ENCODE measurements at regions not wholly inside any gene's neighbourhood (a gene's known extent, or its start where the extent isn't known, plus 50 kb on each side); places are given as distances from the start of the nearest gene placed in this dataset.
"Not testable (repeated sequence)": the region's sequence is repeated elsewhere in the genome, so short reads cannot be mapped to it uniquely, and the experiment has no call there.

GRCh38 chr2:163909411-163910080, 173.7 kb upstream of the FIGN start:
- intact Hi-C loops (cut with DNase I): no loop called here
- peak; percentile 64 for DNase-seq (ENCODE audit: low spot score)

- DNase-seq (ENCODE audit: low spot score): no peak
- intact Hi-C loops (cut with DNase I): no loop called here
Observed at GRCh38 chr2:163906410-163906809, 170.6 kb upstream of the FIGN start.

- intact Hi-C loops (cut with DNase I): no loop called here
- DNase-seq (ENCODE audit: low spot score): no peak
Observed at GRCh38 chr2:163897799-163898198, 162.0 kb upstream of the FIGN start.

GRCh38 chr2:163893444-163893843, 157.6 kb upstream of the FIGN start:
- DNase-seq (ENCODE audit: low spot score); intact Hi-C loops (cut with DNase I): not testable (repeated sequence)

- intact Hi-C loops (cut with DNase I): no loop called here
Observed at GRCh38 chr2:163888591-163888990, 152.8 kb upstream of the FIGN start.

GRCh38 chr2:163887182-163887581, 151.4 kb upstream of the FIGN start:
- intact Hi-C loops (cut with DNase I): no loop called here
- no peak for DNase-seq (ENCODE audit: low spot score)

More at GRCh38 chr2:163888591-163888990, 152.8 kb upstream of the FIGN start:
- DNase-seq (ENCODE audit: low spot score): no peak

GRCh38 chr2:163884416-163884815, 148.6 kb upstream of the FIGN start:
- DNase-seq (ENCODE audit: low spot score): no peak
- intact Hi-C loops (cut with DNase I): no loop called here

GRCh38 chr2:163878718-163879117, 142.9 kb upstream of the FIGN start:
- intact Hi-C loops (cut with DNase I): no loop called here
- DNase-seq (ENCODE audit: low spot score): no peak

- intact Hi-C loops (cut with DNase I): no loop called here
- DNase-seq (ENCODE audit: low spot score): no peak
Observed at GRCh38 chr2:163877316-163877715, 141.5 kb upstream of the FIGN start.

- intact Hi-C loops (cut with DNase I): no loop called here
- no peak for DNase-seq (ENCODE audit: low spot score)
Observed at GRCh38 chr2:163863073-163863472, 127.3 kb upstream of the FIGN start.

- intact Hi-C loops (cut with DNase I): no loop called here
- no peak for DNase-seq (ENCODE audit: low spot score)
Observed at GRCh38 chr2:163859951-163860350, 124.1 kb upstream of the FIGN start.

GRCh38 chr2:163856941-163857340, 121.1 kb upstream of the FIGN start:
- DNase-seq (ENCODE audit: low spot score): no peak
- intact Hi-C loops (cut with DNase I): no loop called here

GRCh38 chr2:163852616-163853015, 116.8 kb upstream of the FIGN start:
- no peak for DNase-seq (ENCODE audit: low spot score)
- intact Hi-C loops (cut with DNase I): no loop called here

- no peak for DNase-seq (ENCODE audit: low spot score)
- intact Hi-C loops (cut with DNase I): no loop called here
Observed at GRCh38 chr2:163849756-163850435, 114.1 kb upstream of the FIGN start.

GRCh38 chr2:163838890-163839289, 103.1 kb upstream of the FIGN start:
- DNase-seq (ENCODE audit: low spot score): no peak
- intact Hi-C loops (cut with DNase I): no loop called here

GRCh38 chr2:163836167-163836566, 100.4 kb upstream of the FIGN start:
- DNase-seq (ENCODE audit: low spot score): no peak
- intact Hi-C loops (cut with DNase I): no loop called here

GRCh38 chr2:163834841-163835240, 99.0 kb upstream of the FIGN start:
- intact Hi-C loops (cut with DNase I): no loop called here

GRCh38 chr2:163834221-163834620, 98.4 kb upstream of the FIGN start:
- intact Hi-C loops (cut with DNase I): no loop called here
- DNase-seq (ENCODE audit: low spot score): no peak

More at GRCh38 chr2:163834841-163835240, 99.0 kb upstream of the FIGN start:
- no peak for DNase-seq (ENCODE audit: low spot score)

GRCh38 chr2:163828771-163829170, 93.0 kb upstream of the FIGN start:
- intact Hi-C loops (cut with DNase I): no loop called here
- DNase-seq (ENCODE audit: low spot score): no peak

- DNase-seq (ENCODE audit: low spot score): no peak
- intact Hi-C loops (cut with DNase I): no loop called here
Observed at GRCh38 chr2:163822033-163822432, 86.2 kb upstream of the FIGN start.

- DNase-seq (ENCODE audit: low spot score): no peak
- intact Hi-C loops (cut with DNase I): no loop called here
Observed at GRCh38 chr2:163812926-163813520, 77.2 kb upstream of the FIGN start.

Measured in posterior vena cava (tissue), 2 donors.